ENCODE measurements at regions not wholly inside any gene's neighbourhood (a gene's known extent, or its start where the extent isn't known, plus 50 kb on each side); places are given as distances from the start of the nearest gene placed in this dataset.
A peak's percentile ranks its signal among the peaks of the same experiment; 100 is the strongest.

GRCh38 chr16:49910541-49911071, 54.7 kb upstream of the ZNF423 start:
- H3K4me3 ChIP-seq (ENCODE audit: low read depth, low read length): no peak overlapping the region
- DNase-seq (ENCODE audit: low read depth): no peak
- TF ChIP-seq CTCF (IDR thresholded peaks at IDR 0.05; ENCODE audit: insufficient read depth, low read depth, low read length, missing control alignments): no peak

- no peak for TF ChIP-seq CTCF (IDR thresholded peaks at IDR 0.05; ENCODE audit: insufficient read depth, low read depth, low read length, missing control alignments)
- DNase-seq (ENCODE audit: low read depth): no peak
These were observed 55.5 kb upstream of the ZNF423 start for GRCh38 chr16:49911430-49911829.

GRCh38 chr16:49912721-49913120, 56.8 kb upstream of the ZNF423 start:
- TF ChIP-seq CTCF (IDR thresholded peaks at IDR 0.05; ENCODE audit: insufficient read depth, low read depth, low read length, missing control alignments): no peak
- no peak for DNase-seq (ENCODE audit: low read depth)
- no peak overlapping the region for H3K4me3 ChIP-seq (ENCODE audit: low read depth, low read length)

More at GRCh38 chr16:49911430-49911829, 55.5 kb upstream of the ZNF423 start:
- H3K4me3 ChIP-seq (ENCODE audit: low read depth, low read length): no peak overlapping the region

GRCh38 chr16:49913720-49914119, 57.8 kb upstream of the ZNF423 start:
- no peak overlapping the region for H3K4me3 ChIP-seq (ENCODE audit: low read depth, low read length)
- no peak for TF ChIP-seq CTCF (IDR thresholded peaks at IDR 0.05; ENCODE audit: insufficient read depth, low read depth, low read length, missing control alignments)
- DNase-seq (ENCODE audit: low read depth): no peak

- no peak overlapping the region for H3K4me3 ChIP-seq (ENCODE audit: low read depth, low read length)
- no peak for TF ChIP-seq CTCF (IDR thresholded peaks at IDR 0.05; ENCODE audit: insufficient read depth, low read depth, low read length, missing control alignments)
These were observed 58.7 kb upstream of the ZNF423 start for GRCh38 chr16:49914657-49915056.

GRCh38 chr16:49918257-49918656, 62.3 kb upstream of the ZNF423 start:
- no peak for TF ChIP-seq CTCF (IDR thresholded peaks at IDR 0.05; ENCODE audit: insufficient read depth, low read depth, low read length, missing control alignments)
- peak; percentile 6 for DNase-seq (ENCODE audit: low read depth)
- H3K4me3 ChIP-seq (ENCODE audit: low read depth, low read length): no peak overlapping the region

More at GRCh38 chr16:49914657-49915056, 58.7 kb upstream of the ZNF423 start:
- DNase-seq (ENCODE audit: low read depth): no peak

- TF ChIP-seq CTCF (IDR thresholded peaks at IDR 0.05; ENCODE audit: insufficient read depth, low read depth, low read length, missing control alignments): no peak
- H3K4me3 ChIP-seq (ENCODE audit: low read depth, low read length): no peak overlapping the region
- DNase-seq (ENCODE audit: low read depth): no peak
These were observed 63.4 kb upstream of the ZNF423 start for GRCh38 chr16:49919327-49919726.
